A673 (cell line): ENCODE measurements at regions not wholly inside any gene's neighbourhood (a gene's known extent, or its start where the extent isn't known, plus 50 kb on each side); places are given as distances from the start of the nearest gene placed in this dataset.

Source experiments
- EZH2 ChIP-seq: fragments of 200-600 bp; sonication (generic); IDR thresholded peaks from 2 replicates; pipeline ENCODE4 v1.6.1; 2017; ENCODE audit warnings: borderline replicate concordance, low read depth, mild to moderate bottlenecking, mixed read lengths, antibody characterized with exemption, low read length; ENCODE audit not compliant: poor library complexity, severe bottlenecking
- TF ChIP-seq, protein P1 (sequence below): fragments of 300-800, 200-600 bp; sonication (generic); conservative IDR thresholded peaks from 2 replicates; pipeline ENCODE4 v1.5.1; 2017; ENCODE audit warnings: low read depth, mild to moderate bottlenecking, antibody characterized with exemption, low read length, moderate library complexity, mixed read lengths

- no peak for TF ChIP-seq EZH2
- TF ChIP-seq, protein P1, sequence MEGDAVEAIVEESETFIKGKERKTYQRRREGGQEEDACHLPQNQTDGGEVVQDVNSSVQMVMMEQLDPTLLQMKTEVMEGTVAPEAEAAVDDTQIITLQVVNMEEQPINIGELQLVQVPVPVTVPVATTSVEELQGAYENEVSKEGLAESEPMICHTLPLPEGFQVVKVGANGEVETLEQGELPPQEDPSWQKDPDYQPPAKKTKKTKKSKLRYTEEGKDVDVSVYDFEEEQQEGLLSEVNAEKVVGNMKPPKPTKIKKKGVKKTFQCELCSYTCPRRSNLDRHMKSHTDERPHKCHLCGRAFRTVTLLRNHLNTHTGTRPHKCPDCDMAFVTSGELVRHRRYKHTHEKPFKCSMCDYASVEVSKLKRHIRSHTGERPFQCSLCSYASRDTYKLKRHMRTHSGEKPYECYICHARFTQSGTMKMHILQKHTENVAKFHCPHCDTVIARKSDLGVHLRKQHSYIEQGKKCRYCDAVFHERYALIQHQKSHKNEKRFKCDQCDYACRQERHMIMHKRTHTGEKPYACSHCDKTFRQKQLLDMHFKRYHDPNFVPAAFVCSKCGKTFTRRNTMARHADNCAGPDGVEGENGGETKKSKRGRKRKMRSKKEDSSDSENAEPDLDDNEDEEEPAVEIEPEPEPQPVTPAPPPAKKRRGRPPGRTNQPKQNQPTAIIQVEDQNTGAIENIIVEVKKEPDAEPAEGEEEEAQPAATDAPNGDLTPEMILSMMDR = no peak
Observed at GRCh38 chr10:7042419-7043054, 368.3 kb downstream of the SFMBT2 start.
